C4-2B (cell line): ENCODE measurements at regions not wholly inside any gene's neighbourhood (a gene's known extent, or its start where the extent isn't known, plus 50 kb on each side); places are given as distances from the start of the nearest gene placed in this dataset.

Experiments used
- H3K27ac ChIP-seq: fragments of 450-650 bp; 2 replicates; pipeline ENCODE4 v1.5.1; 2017
- ZFX ChIP-seq: fragments of 450-650 bp; IDR thresholded peaks from 2 replicates; pipeline ENCODE4 v1.6.1; 2017
- TF ChIP-seq, protein P1 (sequence below): fragments of 450-650 bp; conservative IDR thresholded peaks from 2 replicates; pipeline ENCODE4 v1.5.1; 2017; ENCODE audit warnings: mild to moderate bottlenecking

DNA sequence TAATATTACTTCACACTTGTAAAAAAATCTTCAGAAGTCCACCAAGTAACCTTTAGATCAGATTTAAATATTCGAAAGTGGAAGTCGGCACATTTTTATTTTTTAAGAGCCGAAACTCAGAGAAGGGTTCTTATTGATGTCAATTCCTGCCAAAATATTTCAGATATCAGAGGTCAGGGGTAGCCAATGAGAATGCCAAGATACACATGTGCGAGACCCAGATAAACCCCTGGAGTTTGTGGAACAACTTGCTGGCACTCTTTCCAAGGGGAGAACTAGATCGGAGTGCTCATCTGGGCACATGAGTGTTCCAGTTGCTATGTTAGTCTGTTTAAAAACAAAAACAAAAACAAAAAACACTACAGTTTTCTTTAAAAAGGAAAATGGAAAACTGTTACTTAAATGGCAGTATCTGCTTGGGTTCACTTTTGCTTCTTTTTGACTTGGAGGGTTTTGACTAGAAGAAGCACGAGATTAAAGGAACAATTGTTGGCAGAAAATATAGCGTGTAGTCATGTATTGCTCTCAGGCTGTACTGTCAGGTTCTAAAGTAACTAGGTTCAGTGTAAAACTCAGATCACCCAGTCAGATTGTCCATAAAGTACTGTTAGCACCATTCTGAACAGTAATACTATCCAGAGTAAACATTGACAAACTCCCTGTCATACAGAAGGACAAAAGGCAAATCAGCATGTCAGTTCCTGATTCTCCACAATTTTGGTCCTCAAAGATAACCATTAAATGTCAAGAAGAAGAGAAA lies 188.0 kb upstream of the PACRGL start:
- TF ChIP-seq, protein P1, sequence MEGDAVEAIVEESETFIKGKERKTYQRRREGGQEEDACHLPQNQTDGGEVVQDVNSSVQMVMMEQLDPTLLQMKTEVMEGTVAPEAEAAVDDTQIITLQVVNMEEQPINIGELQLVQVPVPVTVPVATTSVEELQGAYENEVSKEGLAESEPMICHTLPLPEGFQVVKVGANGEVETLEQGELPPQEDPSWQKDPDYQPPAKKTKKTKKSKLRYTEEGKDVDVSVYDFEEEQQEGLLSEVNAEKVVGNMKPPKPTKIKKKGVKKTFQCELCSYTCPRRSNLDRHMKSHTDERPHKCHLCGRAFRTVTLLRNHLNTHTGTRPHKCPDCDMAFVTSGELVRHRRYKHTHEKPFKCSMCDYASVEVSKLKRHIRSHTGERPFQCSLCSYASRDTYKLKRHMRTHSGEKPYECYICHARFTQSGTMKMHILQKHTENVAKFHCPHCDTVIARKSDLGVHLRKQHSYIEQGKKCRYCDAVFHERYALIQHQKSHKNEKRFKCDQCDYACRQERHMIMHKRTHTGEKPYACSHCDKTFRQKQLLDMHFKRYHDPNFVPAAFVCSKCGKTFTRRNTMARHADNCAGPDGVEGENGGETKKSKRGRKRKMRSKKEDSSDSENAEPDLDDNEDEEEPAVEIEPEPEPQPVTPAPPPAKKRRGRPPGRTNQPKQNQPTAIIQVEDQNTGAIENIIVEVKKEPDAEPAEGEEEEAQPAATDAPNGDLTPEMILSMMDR = no peak
- no peak for TF ChIP-seq ZFX
- H3K27ac ChIP-seq = no peak overlapping the region

DNA sequence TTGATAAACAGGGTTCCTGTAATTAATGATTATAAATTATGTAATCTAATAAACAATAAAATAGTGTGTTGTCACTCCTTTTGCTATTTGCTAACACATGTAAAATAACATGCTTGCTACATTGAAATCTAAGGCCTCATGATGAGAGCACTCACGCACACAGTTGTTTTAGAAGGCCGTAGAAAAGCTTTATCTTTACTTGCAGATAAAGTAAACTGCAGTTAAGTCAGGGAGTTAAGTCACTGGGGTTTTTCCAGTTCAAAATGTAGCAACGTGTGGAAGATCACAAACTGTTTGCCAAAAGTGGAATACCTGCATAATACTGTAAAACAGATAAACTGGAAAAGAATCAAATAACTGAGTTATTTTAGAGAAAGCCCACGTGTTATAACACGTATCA lies 187.3 kb upstream of the PACRGL start:
- H3K27ac ChIP-seq = no peak overlapping the region
- TF ChIP-seq, protein P1 = no peak
- TF ChIP-seq ZFX = no peak

DNA sequence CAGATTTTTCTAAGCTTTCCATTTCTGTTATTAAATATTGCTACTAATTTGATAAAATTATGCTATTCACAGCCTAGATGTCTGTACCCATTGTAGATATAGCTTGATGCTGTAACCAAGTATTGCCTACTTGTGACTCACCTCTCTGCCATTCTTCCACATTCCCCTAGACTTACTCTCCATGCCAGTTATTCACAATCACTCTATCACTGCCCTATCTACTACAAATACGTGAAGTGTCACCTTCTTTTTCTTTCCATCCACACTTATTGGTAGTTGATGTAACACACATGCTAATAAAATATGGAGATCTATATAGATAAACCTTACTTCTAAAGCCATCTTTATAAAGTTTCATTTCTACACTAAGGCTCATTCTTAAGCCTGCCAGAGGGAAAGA lies 179.4 kb upstream of the PACRGL start:
- no peak overlapping the region for H3K27ac ChIP-seq
- TF ChIP-seq, protein P1 = no peak
- TF ChIP-seq ZFX = no peak

DNA sequence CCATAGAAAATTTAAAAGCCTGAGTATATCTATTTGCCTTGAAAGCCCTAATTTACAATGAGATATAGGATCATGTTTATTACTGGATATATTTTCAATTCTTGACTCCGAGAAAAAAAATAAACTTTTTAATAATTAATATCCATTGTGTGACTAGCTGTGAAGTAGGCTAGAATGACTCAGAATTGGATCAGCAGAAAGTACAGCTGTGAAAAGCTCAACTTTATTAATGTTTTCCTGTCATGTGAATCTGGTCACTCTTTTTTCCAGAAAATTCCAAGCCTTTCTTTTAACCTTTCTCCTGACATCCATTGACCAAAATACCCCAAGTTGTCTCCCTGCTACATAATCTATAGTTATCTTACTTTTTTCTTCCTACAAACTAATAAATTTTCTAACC lies 171.8 kb upstream of the PACRGL start:
- TF ChIP-seq, protein P1 = no peak
- TF ChIP-seq ZFX = no peak
- H3K27ac ChIP-seq = no peak overlapping the region

- no peak for TF ChIP-seq ZFX
- TF ChIP-seq, protein P1 = no peak
- no peak overlapping the region for H3K27ac ChIP-seq
Observed at GRCh38 chr4:20529691-20530090, 170.6 kb upstream of the PACRGL start.

DNA sequence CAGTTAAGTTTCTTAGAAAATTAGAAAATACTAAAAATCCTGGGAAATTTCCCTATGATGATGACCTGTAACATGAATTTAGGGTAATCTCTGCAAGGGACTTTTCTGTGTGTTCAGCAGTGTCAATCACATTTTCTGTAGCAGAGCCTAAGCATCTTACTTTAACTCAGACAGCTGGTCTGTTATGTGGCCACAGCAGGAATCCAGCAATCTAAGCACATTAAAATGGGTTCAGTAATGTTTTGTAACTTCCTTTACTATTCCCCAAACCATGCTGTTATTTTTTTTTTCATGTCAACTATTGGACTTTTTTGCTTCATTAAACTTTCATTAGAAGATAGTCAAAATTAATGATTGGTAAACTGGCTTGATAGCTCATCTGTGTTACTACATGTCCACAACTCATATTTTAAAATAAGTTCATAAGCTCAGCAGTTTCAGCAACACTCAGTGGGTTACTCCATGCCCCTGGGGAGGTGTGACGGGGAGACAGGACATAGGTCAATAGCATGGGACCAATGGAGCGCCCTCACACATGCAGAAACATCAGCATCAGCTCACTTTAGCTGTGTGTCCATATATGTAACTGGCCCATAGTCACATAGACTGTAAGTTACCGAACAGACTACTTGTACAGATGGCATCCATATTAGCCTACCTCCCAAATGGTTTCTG lies 168.0 kb upstream of the PACRGL start:
- no peak for TF ChIP-seq ZFX
- TF ChIP-seq, protein P1 = no peak
- no peak overlapping the region for H3K27ac ChIP-seq
